COLO668 (cell line): ENCODE measurements at regions not wholly inside any gene's neighbourhood (a gene's known extent, or its start where the extent isn't known, plus 50 kb on each side); places are given as distances from the start of the nearest gene placed in this dataset.

Source experiments
- DNase-seq: peaks from one replicate; lab custom pipeline; 2025; ENCODE audit not compliant: unreplicated experiment; lab: John Stamatoyannopoulos, UW

DNA sequence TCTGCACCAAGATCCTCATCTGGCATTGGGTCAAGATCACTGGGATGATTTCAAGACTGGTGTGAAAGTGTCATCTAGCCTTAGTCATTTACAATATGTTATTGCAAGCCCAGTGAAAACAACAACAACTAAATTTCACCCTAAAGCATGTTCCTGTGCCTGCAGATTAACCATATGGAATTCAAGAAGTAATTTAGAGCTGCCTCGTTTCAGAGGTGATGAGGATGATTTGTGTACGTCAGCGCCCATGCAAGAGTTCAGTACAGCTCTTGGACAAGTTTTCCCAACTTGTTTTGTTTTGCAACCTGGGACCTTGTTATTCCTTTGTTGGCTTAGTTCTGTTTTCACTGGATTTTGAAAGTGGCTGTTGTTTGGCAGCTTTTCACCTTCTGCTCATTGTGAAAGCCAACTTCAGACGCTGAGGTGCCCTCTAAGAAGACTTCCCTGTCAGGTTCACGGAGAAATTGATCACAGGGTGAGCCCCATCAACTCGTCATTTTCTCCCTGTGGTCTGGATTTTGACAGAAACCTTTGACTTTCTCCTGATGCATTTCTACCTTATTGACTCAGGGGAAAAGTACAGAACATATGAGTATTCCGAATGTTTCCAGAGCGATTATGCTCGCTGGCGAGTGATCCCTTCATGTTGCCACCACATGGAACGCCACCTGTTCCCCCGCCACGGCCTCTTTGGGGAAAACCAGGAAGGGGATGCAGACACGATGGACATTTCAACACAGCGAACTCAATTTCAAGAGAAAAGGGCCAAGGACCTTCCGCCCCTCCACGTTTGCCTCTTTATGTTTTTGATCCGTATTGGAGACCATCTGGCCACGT is 85.6 kb downstream of the FOXL1 start:
- no peak for DNase-seq

GRCh38 chr16:86664522-86665318 is 86.4 kb downstream of the FOXL1 start:
- DNase-seq: no peak

GRCh38 chr16:86665319-86665675 is 86.9 kb downstream of the FOXL1 start:
- DNase-seq: no peak

GRCh38 chr16:86665929-86666328 is 87.6 kb downstream of the FOXL1 start:
- DNase-seq: no peak

DNA sequence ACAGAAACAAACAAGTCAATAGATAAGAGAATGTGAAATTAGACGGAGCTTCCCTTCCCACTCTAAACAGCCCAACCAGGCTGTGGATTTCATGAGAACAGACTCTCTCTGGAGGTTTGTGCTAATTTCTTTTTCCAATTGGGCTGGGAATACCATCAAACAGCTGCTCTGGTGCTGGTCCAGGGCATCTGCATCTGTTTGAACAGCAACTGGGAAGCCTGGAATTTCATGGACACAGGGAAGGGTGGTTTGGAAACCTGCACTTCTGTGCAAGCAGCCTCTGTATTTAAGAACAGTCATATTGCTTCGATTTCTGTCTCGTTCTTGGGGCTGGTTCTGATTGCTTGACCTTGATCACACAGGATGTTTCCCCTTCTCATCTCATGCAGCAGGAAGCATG is 88.7 kb downstream of the FOXL1 start:
- no peak for DNase-seq

- no peak for DNase-seq
Observed at GRCh38 chr16:86668136-86668910, 90.0 kb downstream of the FOXL1 start.

DNA sequence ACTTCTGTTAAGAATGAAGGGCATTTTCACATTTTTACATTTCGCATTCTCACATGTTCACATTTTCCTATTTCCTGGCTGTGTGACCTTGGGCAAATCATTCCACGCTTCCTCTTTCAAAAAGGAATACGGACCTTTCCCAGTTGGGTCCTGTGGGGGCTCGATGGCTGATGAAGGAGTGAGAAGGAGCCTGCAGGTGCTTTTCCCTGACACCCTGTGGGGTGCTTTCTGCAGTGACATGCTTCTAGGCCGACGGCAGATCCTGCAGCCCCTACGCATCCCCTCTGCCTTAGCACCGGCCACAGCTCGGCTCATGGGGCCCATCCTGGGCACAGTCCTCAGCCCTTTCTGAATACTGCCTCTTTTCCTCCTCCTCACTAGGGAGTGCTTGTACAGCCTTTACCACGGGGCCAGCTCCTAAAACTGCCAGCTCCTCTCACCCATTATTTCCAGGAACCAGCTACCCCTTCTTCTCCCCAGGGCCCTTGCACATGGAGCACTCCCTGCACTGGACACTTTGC is 91.0 kb downstream of the FOXL1 start:
- no peak for DNase-seq

DNA sequence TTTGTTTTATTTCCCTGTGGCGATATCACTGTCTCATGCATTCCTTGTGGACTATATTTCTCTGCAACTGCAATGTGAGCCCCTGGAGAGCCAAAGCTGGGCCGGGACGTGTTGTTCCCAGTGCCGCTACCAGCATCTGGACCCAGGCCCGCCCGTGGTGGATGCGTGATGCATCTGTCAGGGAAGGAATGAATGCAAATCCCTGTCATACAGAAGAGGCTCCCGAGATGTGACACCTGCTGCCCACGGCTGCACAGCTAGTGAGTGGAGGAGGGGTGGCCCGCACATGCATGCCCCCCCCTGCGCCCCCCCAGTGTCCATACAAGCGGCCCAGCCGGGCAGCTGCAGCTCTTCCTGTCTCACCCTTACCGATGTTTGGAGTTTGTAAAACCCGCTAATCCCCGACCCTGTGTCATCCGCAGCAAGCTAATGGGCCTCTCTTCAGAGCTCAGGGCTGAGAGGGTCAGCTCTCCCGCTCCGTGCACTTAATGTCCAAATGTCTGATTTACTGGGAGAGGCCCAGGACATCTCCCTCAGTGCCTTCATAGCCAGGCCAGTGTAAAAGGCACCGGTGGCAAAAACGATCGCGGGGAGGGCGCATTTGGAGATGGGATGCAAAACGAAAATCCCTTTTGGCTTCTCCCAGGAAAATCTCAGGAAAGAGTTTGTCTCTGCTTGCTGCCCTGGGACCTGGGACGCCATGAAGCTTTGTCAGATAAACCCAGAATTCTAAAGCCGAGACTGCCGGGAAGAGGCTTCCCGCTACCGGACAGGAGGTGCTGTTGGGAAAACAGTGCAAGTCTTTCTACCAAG is 91.8 kb downstream of the FOXL1 start:
- DNase-seq: no peak

DNA sequence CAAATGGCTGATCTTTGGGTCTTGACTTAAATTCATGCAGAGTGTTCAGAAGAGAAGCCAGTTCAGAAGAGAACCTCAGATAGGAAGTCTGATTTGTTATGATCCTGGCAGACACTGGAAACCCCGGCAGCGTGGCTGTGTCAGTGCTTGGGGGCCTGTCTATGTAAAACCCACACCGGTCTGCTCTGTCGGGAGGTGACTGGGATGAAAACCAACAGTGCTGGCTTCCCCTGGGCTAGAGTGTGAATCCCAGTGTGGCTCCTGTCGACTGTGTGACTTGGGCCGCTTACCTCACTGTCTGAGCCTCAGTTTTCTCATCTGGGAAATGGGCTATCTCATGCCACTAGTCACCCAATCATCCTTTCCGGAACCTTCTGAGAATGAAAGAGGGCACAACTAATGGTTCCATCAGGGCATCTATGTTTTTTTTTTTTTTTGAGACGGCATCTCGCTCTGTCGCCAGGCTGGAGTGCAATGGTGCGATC is 92.4 kb downstream of the FOXL1 start:
- no peak for DNase-seq

GRCh38 chr16:86671486-86672178 is 93.3 kb downstream of the FOXL1 start:
- DNase-seq: no peak

GRCh38 chr16:86672179-86672863 is 94.0 kb downstream of the FOXL1 start:
- DNase-seq: no peak

DNA sequence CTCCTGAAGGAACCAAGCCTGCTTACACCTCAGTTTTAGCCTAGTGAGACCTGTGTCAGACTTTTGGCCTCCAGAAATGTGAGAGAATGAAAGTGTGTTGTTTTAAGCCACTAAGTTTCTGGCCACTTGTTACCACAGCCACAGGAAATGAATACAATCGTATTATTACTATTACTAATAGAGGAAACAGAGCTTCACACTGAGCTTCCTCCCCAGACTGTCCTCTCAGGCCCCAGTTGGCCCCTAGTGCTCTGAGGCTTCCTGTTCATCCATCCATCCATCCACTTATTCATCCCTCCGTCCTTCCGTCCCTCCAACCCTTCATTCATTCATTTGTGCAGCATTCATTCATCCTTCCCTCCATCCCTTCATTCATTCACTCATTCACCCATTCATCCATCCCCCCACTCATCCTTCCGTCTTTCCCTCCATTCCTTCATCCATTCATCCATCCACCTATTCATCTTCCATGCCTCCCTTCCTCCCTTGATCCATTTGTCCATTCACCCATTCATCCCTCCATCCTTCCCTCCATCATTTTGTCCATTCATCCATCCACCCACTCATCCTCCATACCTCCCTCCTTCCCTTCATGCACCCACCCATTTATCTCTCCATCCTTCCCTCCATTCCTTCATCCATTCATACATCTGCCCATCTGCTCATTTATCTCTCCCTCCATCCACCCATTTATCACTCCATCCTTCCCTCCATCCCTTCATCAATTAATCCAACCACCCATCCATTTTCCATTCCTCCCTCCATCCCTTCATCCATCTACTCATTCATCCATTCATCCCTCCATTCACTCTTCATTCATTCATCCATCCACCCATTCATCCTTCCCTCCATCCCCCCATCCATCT is 95.0 kb downstream of the FOXL1 start:
- DNase-seq: no peak

GRCh38 chr16:86673956-86674453 is 95.7 kb downstream of the FOXL1 start:
- no peak for DNase-seq

DNA sequence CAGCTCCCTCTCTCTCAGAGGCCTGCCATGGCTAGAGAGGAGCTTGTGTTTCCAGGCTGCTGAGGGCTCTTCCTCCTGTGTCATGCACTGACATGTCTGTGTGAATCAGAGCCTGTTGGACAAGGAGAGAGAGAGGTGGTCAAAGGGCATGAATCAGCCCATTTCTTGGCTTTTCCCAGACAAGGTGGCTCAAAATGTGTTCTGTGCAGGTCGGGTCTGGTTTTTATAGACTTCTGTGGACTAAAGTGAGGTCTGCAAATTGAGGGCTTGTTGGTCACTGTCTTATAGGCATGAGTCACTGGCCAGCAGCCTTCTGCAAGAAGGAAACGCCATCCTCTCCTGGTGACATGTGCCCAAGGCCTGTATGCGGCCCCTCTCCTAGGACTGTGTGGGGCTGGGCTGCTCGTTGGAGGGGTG is 97.9 kb downstream of the FOXL1 start:
- no peak for DNase-seq

- no peak for DNase-seq
Observed at GRCh38 chr16:86679490-86679889, 101.1 kb downstream of the FOXL1 start.

DNA sequence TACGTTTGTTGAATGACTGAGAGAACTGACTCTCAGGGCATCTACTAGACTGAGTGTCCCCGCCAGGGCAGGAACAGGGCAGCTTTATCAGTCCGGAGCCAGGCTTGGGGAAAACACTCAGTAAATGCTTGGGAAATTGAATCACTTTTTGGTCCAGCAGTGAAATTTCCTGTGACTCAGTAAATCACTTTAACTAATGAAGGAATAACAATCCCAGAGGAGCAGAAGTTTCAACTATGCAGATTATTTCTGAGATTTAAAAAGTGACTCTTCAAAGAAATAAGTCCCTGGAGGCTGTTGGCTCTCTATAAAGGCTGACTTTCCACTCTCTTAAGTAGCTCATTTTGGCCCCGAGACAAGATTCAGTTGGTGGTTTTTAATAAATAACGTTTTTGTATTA is 101.8 kb downstream of the FOXL1 start:
- no peak for DNase-seq

- DNase-seq: no peak
Observed at GRCh38 chr16:86680661-86681030, 102.3 kb downstream of the FOXL1 start.
